DMS 273 treated with DMSO at 0.1 percent for 48 hours (cell line): ENCODE measurements at regions not wholly inside any gene's neighbourhood (a gene's known extent, or its start where the extent isn't known, plus 50 kb on each side); places are given as distances from the start of the nearest gene placed in this dataset.
A peak's percentile ranks its signal among the peaks of the same experiment; 100 is the strongest.
"Not testable (repeated sequence)": the region's sequence is repeated elsewhere in the genome, so short reads cannot be mapped to it uniquely, and the experiment has no call there.

ENCODE experiments used
- DNase-seq: peaks from one replicate; lab custom pipeline; 2025; lab: John Stamatoyannopoulos, UW

GRCh38 chr11:121901417-121901816 lies 214.6 kb downstream of the BLID start:
- not testable (repeated sequence) for DNase-seq

- no peak for DNase-seq
Measured at GRCh38 chr11:121899520-121899919, 216.5 kb downstream of the BLID start.

DNA sequence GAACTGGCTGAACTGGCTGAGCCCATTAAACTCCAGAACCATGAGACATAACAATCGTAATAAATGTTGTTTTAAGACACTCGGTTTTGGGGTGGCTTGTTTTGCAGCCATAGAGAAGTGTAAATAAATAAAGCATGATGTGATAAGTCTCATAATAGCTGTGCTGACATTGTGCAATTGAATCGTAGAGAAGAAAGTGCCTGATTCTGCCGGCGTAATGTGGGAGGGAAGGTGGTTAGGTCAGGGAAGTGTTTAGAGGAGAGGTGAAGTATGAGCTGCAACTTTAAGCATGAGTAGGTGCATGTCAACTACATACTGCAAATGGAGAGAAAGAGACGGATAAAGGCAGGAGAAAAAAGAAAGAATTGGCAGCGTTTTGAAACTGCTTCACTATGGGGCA lies 217.1 kb downstream of the BLID start:
- no peak for DNase-seq

GRCh38 chr11:121895919-121896318 lies 220.1 kb downstream of the BLID start:
- DNase-seq: no peak

GRCh38 chr11:121894581-121894980 lies 221.4 kb downstream of the BLID start:
- DNase-seq: no peak

DNA sequence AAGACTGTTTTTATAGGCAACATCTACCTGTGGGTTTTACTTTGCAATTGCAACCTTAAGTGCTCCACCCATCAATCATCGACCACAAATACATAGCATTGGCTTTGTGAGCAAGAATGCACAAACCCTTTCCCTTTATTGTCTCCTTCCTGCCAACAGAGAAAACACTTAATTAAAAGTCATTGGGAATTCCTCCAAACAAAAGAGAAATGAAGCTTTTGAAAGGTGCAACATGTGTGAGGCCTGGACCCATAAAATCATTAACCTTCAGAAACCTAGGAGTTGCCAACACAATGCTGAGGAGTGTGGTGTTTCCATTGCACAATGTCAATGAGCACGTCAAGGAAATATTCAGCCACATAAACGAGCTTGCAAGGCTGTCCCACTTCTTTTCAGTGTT lies 223.2 kb downstream of the BLID start:
- no peak for DNase-seq

DNA sequence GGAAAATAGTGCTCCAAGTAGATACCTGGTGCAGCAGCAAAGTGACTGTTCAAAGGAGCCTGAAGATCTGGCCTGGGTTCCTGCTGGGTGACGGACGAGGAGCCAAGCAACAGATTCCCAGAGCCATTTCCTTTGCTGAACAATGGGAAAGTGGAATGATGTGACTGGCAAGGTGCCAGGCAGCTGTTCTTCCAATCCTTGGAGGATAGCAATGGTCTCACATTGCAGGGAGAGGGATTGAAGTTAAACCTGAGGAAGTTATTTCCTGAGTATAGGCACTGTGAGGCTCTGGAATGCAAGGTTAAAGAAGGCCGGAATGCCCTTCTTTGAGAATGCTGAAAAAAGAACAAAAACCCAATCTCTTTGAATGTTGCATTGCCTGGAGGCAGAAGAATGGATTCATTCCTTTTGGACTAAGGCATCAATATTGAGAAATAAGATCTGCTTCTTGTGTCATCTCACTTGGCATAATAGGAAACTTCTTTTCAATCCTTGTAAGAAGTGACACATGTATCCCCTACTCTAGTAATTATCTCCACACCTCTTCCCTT lies 223.8 kb downstream of the BLID start:
- no peak for DNase-seq

DNA sequence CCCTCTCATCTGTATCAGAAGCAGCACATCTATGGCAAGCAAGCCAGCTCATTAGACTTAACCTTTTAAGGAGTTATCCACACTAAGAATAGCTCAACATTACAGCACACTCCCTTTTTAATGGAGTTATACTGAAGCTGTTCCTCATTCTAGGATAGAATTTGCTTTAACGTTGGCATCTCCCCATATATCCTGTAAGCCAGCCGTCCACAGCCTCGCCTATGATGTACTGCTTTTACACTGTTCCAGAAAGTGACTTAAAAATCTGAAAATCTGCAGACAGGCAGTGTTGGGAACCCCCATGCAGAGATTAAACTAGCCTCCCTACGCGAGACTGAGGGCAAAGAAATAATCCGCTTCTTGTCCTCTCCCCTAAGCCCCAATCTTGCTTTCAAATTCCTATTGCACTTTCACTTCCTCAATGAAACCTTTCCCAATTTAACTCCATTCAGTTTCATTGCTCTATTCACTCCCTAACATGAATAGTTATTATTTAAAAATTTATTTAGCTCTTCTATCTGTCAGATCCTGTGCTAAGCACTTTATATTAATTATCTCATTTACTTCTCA lies 225.0 kb downstream of the BLID start:
- no peak for DNase-seq

DNA sequence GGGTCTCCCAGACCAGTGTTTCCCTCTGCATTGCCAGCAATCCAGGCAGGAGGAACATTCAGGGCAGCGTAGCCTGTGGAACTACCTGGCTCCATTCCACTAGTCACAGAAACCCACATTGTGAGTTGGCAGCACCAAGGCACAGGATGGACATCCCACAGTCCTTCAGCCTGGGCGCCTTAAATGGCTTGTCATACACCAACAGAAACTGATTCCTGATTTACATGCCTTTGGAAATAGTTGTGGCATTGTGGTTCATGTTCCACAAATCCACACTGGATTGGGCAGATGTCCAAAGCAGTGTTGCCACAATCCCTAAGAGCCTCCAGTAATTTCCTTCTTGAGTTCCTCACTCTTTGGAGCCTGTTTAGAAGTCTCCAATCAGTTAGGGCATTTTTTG lies 225.6 kb downstream of the BLID start:
- no peak for DNase-seq

GRCh38 chr11:121889931-121890330 lies 226.1 kb downstream of the BLID start:
- no peak for DNase-seq

GRCh38 chr11:121889186-121889585 lies 226.8 kb downstream of the BLID start:
- no peak for DNase-seq

GRCh38 chr11:121887976-121888557 lies 227.9 kb downstream of the BLID start:
- no peak for DNase-seq

- no peak for DNase-seq
Measured at GRCh38 chr11:121887569-121887968, 228.4 kb downstream of the BLID start.

DNA sequence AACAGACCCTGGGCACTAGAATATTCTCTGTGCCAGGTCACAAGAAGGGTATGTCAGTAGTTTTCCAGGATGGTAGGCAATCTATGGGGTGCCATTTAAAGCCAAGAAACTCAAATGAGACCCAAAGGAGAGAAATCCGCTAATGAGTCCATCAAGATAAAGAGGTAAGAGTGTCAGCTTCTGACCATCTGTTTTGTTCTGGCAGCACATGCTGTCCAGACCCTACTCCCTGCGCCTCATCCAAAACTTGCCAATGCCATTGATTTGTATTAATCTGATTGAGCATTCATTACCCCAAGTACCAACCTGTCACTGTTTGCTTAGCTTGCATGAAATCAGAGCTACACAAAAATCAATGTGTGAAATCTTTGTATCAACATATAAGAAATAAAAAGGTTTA lies 229.0 kb downstream of the BLID start:
- DNase-seq: peak; percentile 11

GRCh38 chr11:121886005-121886734 lies 229.8 kb downstream of the BLID start:
- peak; percentile 38 for DNase-seq

- DNase-seq: no peak
Measured at GRCh38 chr11:121884626-121885025, 231.4 kb downstream of the BLID start.

GRCh38 chr11:121881806-121882205 lies 234.2 kb downstream of the BLID start:
- no peak for DNase-seq

DNA sequence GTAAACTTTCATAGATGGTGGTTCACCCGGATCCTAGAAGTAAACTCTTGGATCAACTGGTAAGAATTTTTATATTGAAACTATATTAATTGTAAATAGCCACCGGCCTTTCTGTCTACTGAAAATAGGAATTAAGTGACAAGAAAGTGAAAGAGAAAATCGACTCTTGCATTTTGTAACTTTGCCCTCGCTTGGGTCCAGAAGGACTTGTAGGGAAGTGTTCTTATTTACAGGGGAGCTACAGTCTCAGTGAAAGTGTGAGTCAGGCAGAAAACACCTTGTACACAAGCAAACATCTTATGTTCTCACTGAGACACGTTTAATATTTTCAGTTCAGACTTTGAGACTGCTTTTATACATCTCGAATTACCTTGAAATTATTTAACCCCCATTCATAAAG lies 238.9 kb downstream of the BLID start:
- no peak for DNase-seq

DNA sequence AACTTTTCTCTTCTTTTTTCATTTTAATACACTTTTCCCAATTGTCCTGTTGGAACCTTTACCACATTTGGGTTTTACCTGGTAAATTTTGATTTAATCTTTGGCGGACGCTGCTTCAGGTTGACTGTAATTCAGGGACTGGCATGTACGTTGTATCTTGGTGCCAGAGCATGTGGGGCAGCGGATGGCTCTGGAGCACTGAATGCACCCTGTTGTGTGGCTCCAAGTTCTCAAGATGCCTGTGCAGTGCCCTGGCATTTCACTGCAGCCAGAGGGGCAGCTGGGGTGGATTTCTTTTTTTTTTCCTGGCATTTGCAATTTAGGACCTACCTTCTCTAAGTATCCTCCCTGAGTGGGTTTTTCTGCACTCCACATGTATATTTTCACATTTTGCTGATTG lies 242.2 kb downstream of the BLID start:
- no peak for DNase-seq

GRCh38 chr11:121872356-121872755 lies 243.7 kb downstream of the BLID start:
- DNase-seq: no peak

DNA sequence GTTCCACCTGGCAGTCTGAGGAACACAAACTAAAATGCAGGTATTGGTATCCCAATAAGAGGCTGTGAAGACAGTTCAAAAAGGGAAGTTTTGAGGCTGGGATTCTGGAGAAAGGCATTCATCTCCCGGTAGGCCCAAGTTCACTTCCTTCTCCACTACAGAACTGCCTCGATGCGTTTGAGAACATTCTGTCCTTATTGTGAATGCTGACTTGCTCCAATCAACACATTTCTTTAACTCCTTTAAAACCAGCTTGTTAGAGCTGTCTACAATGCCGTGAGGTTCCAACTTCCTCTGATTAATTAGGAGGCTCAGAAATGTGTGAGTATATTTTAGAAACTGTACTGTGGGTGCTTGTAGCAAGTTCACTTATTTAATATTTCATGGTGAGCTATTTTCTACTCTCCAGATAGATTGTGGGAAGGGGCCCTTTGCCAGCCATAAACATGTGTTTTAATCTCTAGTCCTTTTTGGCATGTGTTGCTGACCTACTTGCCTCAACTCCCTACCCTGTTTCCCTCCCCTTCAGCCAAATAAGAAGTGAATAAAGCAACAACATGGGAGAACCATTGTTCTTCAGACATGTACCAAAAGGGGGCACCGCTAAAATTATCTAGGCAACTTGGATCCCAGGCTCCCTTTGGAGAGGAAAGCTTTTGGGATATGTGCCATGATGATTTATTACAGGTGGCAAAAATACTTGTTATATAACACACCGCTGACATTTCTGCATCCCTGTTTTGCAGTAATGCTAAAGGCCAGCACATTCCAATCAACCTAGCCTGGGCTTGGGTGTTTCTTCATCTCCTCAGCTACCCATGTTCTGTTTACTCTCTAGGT lies 245.6 kb downstream of the BLID start:
- DNase-seq: no peak

- DNase-seq: no peak
Measured at GRCh38 chr11:121869478-121869877, 246.5 kb downstream of the BLID start.
